ENCODE measurements at regions not wholly inside any gene's neighbourhood (a gene's known extent, or its start where the extent isn't known, plus 50 kb on each side); places are given as distances from the start of the nearest gene placed in this dataset.

DNA sequence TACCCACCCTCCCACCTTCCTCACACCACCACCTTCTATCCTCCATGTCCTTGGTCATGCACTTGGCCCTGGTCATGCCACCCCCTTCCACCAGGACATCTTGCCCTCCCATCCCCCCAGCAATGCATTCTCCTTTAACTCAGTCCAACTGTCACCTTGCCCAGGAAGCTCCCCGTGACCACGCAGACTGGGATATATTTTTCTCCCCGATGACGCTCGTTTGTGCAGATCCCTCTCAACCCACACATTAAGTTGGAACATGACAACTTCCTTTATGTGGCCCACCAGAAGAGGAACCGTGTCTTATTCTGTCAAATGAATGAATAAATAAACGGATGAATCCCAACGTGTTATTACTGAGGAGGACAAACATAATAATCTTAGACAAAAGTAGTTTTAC is 82.8 kb upstream of the TAS2R1 start:
- H3K27ac Mint-ChIP-seq (ENCODE audit: low read depth, unreplicated experiment): peak overlapping the region; percentile 82
- no peaks in the 10 kb centered on the region for H3K27me3 Mint-ChIP-seq (ENCODE audit: insufficient read depth, unreplicated experiment)
- CTCF ChIA-PET: interaction anchor here (0.6 kb wide), 1 partner anchor 217 kb away, joined by 4 read pairs; no protein-coding TSS in a partner anchor
- H3K36me3 Mint-ChIP-seq (ENCODE audit: insufficient read depth, unreplicated experiment): no peaks in the 10 kb centered on the region
- DNase-seq (ENCODE audit: unreplicated experiment): no peak
- H3K4me3 Mint-ChIP-seq (ENCODE audit: unreplicated experiment): peak overlapping the region; percentile 19
- BruUV-seq (replicated peaks): no TSS peak
- H3K9me3 Mint-ChIP-seq (ENCODE audit: unreplicated experiment): no peaks in the 10 kb centered on the region
- TF ChIP-seq, protein P1, sequence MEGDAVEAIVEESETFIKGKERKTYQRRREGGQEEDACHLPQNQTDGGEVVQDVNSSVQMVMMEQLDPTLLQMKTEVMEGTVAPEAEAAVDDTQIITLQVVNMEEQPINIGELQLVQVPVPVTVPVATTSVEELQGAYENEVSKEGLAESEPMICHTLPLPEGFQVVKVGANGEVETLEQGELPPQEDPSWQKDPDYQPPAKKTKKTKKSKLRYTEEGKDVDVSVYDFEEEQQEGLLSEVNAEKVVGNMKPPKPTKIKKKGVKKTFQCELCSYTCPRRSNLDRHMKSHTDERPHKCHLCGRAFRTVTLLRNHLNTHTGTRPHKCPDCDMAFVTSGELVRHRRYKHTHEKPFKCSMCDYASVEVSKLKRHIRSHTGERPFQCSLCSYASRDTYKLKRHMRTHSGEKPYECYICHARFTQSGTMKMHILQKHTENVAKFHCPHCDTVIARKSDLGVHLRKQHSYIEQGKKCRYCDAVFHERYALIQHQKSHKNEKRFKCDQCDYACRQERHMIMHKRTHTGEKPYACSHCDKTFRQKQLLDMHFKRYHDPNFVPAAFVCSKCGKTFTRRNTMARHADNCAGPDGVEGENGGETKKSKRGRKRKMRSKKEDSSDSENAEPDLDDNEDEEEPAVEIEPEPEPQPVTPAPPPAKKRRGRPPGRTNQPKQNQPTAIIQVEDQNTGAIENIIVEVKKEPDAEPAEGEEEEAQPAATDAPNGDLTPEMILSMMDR (IDR thresholded peaks at IDR 0.05; ENCODE audit: unreplicated experiment): no peak
- H3K4me1 Mint-ChIP-seq (ENCODE audit: insufficient read depth, unreplicated experiment): peaks cover 32% of the 10 kb centered on the region
- POLR2A ChIA-PET: interaction anchor here (1.0 kb wide), 1 partner anchor 10 kb away, joined by 3 read pairs; no protein-coding TSS in a partner anchor
- intact Hi-C loops (cut with micrococcal nuclease): no loop called here

DNA sequence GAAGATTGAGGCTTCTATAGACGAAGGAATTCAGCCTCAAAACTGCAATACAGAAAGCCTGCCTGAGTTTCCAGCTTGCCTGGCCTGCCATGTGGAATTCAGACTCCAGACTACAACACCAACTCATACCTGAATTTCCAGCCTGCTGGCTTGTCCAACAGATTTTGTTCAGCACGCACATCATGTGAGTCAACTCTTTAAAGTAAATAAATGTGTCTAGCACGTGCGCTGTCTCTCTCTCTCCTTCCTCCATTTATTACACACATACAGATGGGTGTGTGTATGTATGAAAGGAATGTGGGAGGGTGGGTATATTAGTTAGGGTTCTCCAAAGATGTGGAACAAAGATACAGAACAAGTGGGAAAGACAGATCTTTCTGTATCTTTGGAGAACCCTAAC is 82.4 kb upstream of the TAS2R1 start:
- H3K27ac Mint-ChIP-seq (ENCODE audit: low read depth, unreplicated experiment): peak overlapping the region; percentile 82
- POLR2A ChIA-PET: interaction anchor here (1.0 kb wide), 1 partner anchor 9 kb away, joined by 3 read pairs; no protein-coding TSS in a partner anchor
- peak overlapping the region; percentile 19 for H3K4me3 Mint-ChIP-seq (ENCODE audit: unreplicated experiment)
- H3K4me1 Mint-ChIP-seq (ENCODE audit: insufficient read depth, unreplicated experiment): peaks cover 32% of the 10 kb centered on the region
- H3K9me3 Mint-ChIP-seq (ENCODE audit: unreplicated experiment): no peaks in the 10 kb centered on the region
- TF ChIP-seq, protein P1 (IDR thresholded peaks at IDR 0.05; ENCODE audit: unreplicated experiment): no peak
- H3K36me3 Mint-ChIP-seq (ENCODE audit: insufficient read depth, unreplicated experiment): no peaks in the 10 kb centered on the region
- intact Hi-C loops (cut with micrococcal nuclease): no loop called here
- BruUV-seq (replicated peaks): no TSS peak
- DNase-seq (ENCODE audit: unreplicated experiment): peak; percentile 53
- CTCF ChIA-PET: no interaction called here
- H3K27me3 Mint-ChIP-seq (ENCODE audit: insufficient read depth, unreplicated experiment): no peaks in the 10 kb centered on the region

- Mint-ChIP-seq H3K4me1 (ENCODE audit: insufficient read depth, unreplicated experiment) (peaks cover 13% of the 10 kb centered on the region), H3K36me3 (ENCODE audit: insufficient read depth, unreplicated experiment) (no peaks in the 10 kb centered on the region), H3K4me3 (ENCODE audit: unreplicated experiment) (no peak overlapping the region), H3K27ac (ENCODE audit: low read depth, unreplicated experiment) (no peak overlapping the region), H3K27me3 (ENCODE audit: insufficient read depth, unreplicated experiment) (no peaks in the 10 kb centered on the region), H3K9me3 (ENCODE audit: unreplicated experiment) (no peaks in the 10 kb centered on the region)
- no TSS peak for BruUV-seq (replicated peaks)
- intact Hi-C loops (cut with micrococcal nuclease): no loop called here
- TF ChIP-seq, protein P1 (IDR thresholded peaks at IDR 0.05; ENCODE audit: unreplicated experiment): no peak
- no peak for DNase-seq (ENCODE audit: unreplicated experiment)
- ChIA-PET POLR2A (no interaction called here), CTCF (interaction anchor here (0.6 kb wide), 1 partner anchor 299 kb away, joined by 4 read pairs; no protein-coding TSS in a partner anchor)
Observed at GRCh38 chr5:9710069-9710468, 79.9 kb upstream of the TAS2R1 start.

GRCh38 chr5:9707732-9708462 is 77.7 kb upstream of the TAS2R1 start:
- Mint-ChIP-seq H3K27me3 (ENCODE audit: insufficient read depth, unreplicated experiment) (no peaks in the 10 kb centered on the region), H3K36me3 (ENCODE audit: insufficient read depth, unreplicated experiment) (no peaks in the 10 kb centered on the region), H3K4me3 (ENCODE audit: unreplicated experiment) (no peak overlapping the region), H3K9me3 (ENCODE audit: unreplicated experiment) (no peaks in the 10 kb centered on the region), H3K4me1 (ENCODE audit: insufficient read depth, unreplicated experiment) (peaks cover 9% of the 10 kb centered on the region), H3K27ac (ENCODE audit: low read depth, unreplicated experiment) (no peak overlapping the region)
- CTCF ChIA-PET: interaction anchor here (1.0 kb wide), 1 partner anchor 9 kb away, joined by 4 read pairs; no protein-coding TSS in a partner anchor
- DNase-seq (ENCODE audit: unreplicated experiment): no peak
- TF ChIP-seq, protein P1 (IDR thresholded peaks at IDR 0.05; ENCODE audit: unreplicated experiment): no peak
- POLR2A ChIA-PET: no interaction called here
- no TSS peak for BruUV-seq (replicated peaks)
- intact Hi-C loops (cut with micrococcal nuclease): no loop called here

All from MCF 10A (cell line).